ENCODE measurements at regions not wholly inside any gene's neighbourhood (a gene's known extent, or its start where the extent isn't known, plus 50 kb on each side); places are given as distances from the start of the nearest gene placed in this dataset.

DNA sequence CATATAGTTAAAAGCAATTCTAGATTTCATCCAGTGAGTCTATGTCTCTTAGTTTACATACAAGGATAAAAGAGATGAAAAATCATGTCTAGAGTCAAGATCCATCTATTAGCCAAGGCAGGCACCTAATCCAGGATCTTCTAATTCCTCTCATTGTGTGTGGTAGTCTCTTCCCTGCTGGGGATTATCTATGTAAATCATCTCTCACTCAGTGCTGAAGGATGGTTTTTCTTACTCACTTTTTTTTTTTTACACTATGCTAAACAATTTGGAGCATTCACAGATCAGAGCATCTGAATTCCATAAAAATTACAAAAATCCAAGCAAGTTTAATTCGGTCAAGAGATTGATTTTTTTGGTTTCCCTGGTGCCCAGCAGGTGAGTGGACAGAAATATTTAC lies 154.9 kb upstream of the GDNF start:
- TF ChIP-seq, protein P1, sequence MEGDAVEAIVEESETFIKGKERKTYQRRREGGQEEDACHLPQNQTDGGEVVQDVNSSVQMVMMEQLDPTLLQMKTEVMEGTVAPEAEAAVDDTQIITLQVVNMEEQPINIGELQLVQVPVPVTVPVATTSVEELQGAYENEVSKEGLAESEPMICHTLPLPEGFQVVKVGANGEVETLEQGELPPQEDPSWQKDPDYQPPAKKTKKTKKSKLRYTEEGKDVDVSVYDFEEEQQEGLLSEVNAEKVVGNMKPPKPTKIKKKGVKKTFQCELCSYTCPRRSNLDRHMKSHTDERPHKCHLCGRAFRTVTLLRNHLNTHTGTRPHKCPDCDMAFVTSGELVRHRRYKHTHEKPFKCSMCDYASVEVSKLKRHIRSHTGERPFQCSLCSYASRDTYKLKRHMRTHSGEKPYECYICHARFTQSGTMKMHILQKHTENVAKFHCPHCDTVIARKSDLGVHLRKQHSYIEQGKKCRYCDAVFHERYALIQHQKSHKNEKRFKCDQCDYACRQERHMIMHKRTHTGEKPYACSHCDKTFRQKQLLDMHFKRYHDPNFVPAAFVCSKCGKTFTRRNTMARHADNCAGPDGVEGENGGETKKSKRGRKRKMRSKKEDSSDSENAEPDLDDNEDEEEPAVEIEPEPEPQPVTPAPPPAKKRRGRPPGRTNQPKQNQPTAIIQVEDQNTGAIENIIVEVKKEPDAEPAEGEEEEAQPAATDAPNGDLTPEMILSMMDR (IDR thresholded peaks at IDR 0.05), result no peak
- no peak for TF ChIP-seq ZFX (IDR thresholded peaks at IDR 0.05; ENCODE audit: borderline replicate concordance)

All from 22Rv1 (cell line).